Smooth muscle cell (in vitro differentiated cells): ENCODE measurements at regions not wholly inside any gene's neighbourhood (a gene's known extent, or its start where the extent isn't known, plus 50 kb on each side); places are given as distances from the start of the nearest gene placed in this dataset.

ENCODE experiments used
- DNase-seq: peaks from one replicate; lab custom pipeline; 2025; ENCODE audit not compliant: unreplicated experiment; lab: John Stamatoyannopoulos, UW
- H2AFZ ChIP-seq: fragments of 200-600 bp; sonication (generic); 2 replicates; pipeline ENCODE4 v1.6.0; 2016; ENCODE audit warnings: antibody characterized with exemption, low read depth, mild to moderate bottlenecking
- H3F3A ChIP-seq: fragments of 200-600 bp; sonication (generic); 2 replicates; pipeline ENCODE4 v1.6.0; 2017; ENCODE audit warnings: antibody characterized with exemption, low read depth
- H3K27ac ChIP-seq: fragments of 200-600 bp; sonication (generic); 2 replicates; pipeline ENCODE4 v1.5.1; 2016; ENCODE audit warnings: low read depth, mild to moderate bottlenecking
- H3K27me3 ChIP-seq: fragments of 200-600 bp; sonication (generic); 2 replicates; pipeline ENCODE4 v1.6.1; 2016; ENCODE audit warnings: low read depth, mild to moderate bottlenecking
- H3K36me3 ChIP-seq: fragments of 200-600 bp; sonication (generic); 2 replicates; pipeline ENCODE4 v1.5.1; 2016; ENCODE audit warnings: low read depth
- H3K4me1 ChIP-seq: fragments of 200-600 bp; sonication (generic); 2 replicates; pipeline ENCODE4 v1.5.1; 2016; ENCODE audit warnings: low read depth
- H3K4me2 ChIP-seq: fragments of 200-600 bp; sonication (generic); 2 replicates; pipeline ENCODE4 v1.6.0; 2016; ENCODE audit warnings: mild to moderate bottlenecking
- H3K4me3 ChIP-seq: fragments of 200-600 bp; sonication (generic); 2 replicates; pipeline ENCODE4 v1.5.1; 2016; ENCODE audit warnings: mild to moderate bottlenecking
- H3K79me2 ChIP-seq: fragments of 200-600 bp; sonication (generic); 2 replicates; pipeline ENCODE4 v1.6.0; 2016; ENCODE audit warnings: low read depth, mild to moderate bottlenecking
- H3K9ac ChIP-seq: fragments of 200-600 bp; sonication (generic); 2 replicates; pipeline ENCODE4 v1.6.0; 2016; ENCODE audit warnings: low read depth
- H3K9me3 ChIP-seq: fragments of 200-600 bp; sonication (generic); replicated peaks from 2 replicates; pipeline ENCODE4 v1.5.1; 2016; ENCODE audit warnings: low read depth
- H4K20me1 ChIP-seq: fragments of 200-600 bp; sonication (generic); 2 replicates; pipeline ENCODE4 v1.6.0; 2016; ENCODE audit warnings: low read depth
- CTCF ChIP-seq: fragments of 200-600 bp; sonication (generic); IDR thresholded peaks from 2 replicates; pipeline ENCODE4 v1.5.1; 2017; ENCODE audit warnings: borderline replicate concordance, mild to moderate bottlenecking, antibody characterized with exemption; ENCODE audit not compliant: insufficient read depth, poor library complexity, severe bottlenecking
- WGBS: methylation state at CpG from one replicate; pipeline ENCODE4 v1.1.7; 2016; ENCODE audit warnings: low lambda C conversion rate; 5-methylcytosine and 5-hydroxymethylcytosine counted together

- Histone ChIP-seq H3K9me3 (no peaks in the 10 kb centered on the region), H3K4me1 (peaks cover 32% of the 10 kb centered on the region), H3K4me3 (no peak overlapping the region), H3K4me2 (no peak overlapping the region), H2AFZ (no peak overlapping the region), H3K27ac (peak overlapping the region; percentile 50), H3K36me3 (no peaks in the 10 kb centered on the region), H3K79me2 (no peaks in the 10 kb centered on the region), H3K9ac (no peak overlapping the region), H3K27me3 (no peaks in the 10 kb centered on the region), H3F3A (peaks cover 38% of the 10 kb centered on the region), H4K20me1 (no peaks in the 10 kb centered on the region)
- no peak for TF ChIP-seq CTCF
- DNase-seq: no peak
- 91% methylated on average over 19 of the region's 19 CpGs for WGBS
These were observed 59.2 kb upstream of the TARBP1 start for GRCh38 chr1:234538062-234538731.

- Histone ChIP-seq H4K20me1 (no peaks in the 10 kb centered on the region), H3K27ac (no peak overlapping the region), H3K9ac (no peak overlapping the region), H3K79me2 (no peaks in the 10 kb centered on the region), H2AFZ (no peak overlapping the region), H3K4me3 (no peak overlapping the region), H3K27me3 (no peaks in the 10 kb centered on the region), H3F3A (peaks cover 40% of the 10 kb centered on the region), H3K4me1 (peaks cover 33% of the 10 kb centered on the region), H3K4me2 (no peak overlapping the region), H3K36me3 (no peaks in the 10 kb centered on the region), H3K9me3 (no peaks in the 10 kb centered on the region)
- DNase-seq: no peak
- no peak for TF ChIP-seq CTCF
- WGBS: 93% methylated on average over 5 of the region's 5 CpGs
These were observed 58.3 kb upstream of the TARBP1 start for GRCh38 chr1:234537236-234537635.

GRCh38 chr1:234536741-234537140, 57.8 kb upstream of the TARBP1 start:
- 93% methylated on average over 12 of the region's 12 CpGs for WGBS
- H3K4me1 ChIP-seq: peaks cover 34% of the 10 kb centered on the region
- DNase-seq: no peak
- H2AFZ ChIP-seq: no peak overlapping the region
- TF ChIP-seq CTCF: no peak
- H3K27ac ChIP-seq: peak overlapping the region; percentile 99
- no peak overlapping the region for H3K4me2 ChIP-seq
- H3K36me3 ChIP-seq: no peaks in the 10 kb centered on the region
- no peaks in the 10 kb centered on the region for H3K27me3 ChIP-seq
- no peaks in the 10 kb centered on the region for H3K79me2 ChIP-seq
- H3F3A ChIP-seq: peaks cover 40% of the 10 kb centered on the region
- no peak overlapping the region for H3K9ac ChIP-seq
- H3K4me3 ChIP-seq: no peak overlapping the region
- H3K9me3 ChIP-seq: no peaks in the 10 kb centered on the region
- no peaks in the 10 kb centered on the region for H4K20me1 ChIP-seq
